Keratinocyte (primary cell): ENCODE measurements at regions not wholly inside any gene's neighbourhood (a gene's known extent, or its start where the extent isn't known, plus 50 kb on each side); places are given as distances from the start of the nearest gene placed in this dataset.

Experiments
- DNase-seq: peaks from one replicate; pipeline ENCODE4 v3.0.0-alpha.2; 2011; ENCODE audit warnings: low read depth, missing footprints, low spot score
- FAIRE-seq: peaks from 2 replicates; lab custom pipeline; 2011; peaks lifted over from hg19 to GRCh38; lab: Jason Lieb, UNC
- H2AFZ ChIP-seq: 2 replicates; pipeline ENCODE4 v1.6.0; 2012; ENCODE audit warnings: low read length, control low read depth, inconsistent platforms; ENCODE audit not compliant: control insufficient read depth
- H3K27ac ChIP-seq: 2 replicates; pipeline ENCODE4 v1.5.1; 2011; ENCODE audit warnings: low read length; ENCODE audit not compliant: control insufficient read depth, insufficient read depth
- H3K27me3 ChIP-seq: 3 replicates; pipeline ENCODE4 v1.6.0; 2011; ENCODE audit warnings: low read length; ENCODE audit not compliant: control insufficient read depth, insufficient read depth; ENCODE audit errors: extremely low read depth
- H3K36me3 ChIP-seq, 2 experiments: 2 replicates in 1 of 2; 3 replicates in 1 of 2; pipeline ENCODE4 v1.5.1; 2011; ENCODE audit warnings: low read length in 2 of 2, mild to moderate bottlenecking in 1 of 2; ENCODE audit not compliant: control insufficient read depth in 2 of 2, insufficient read depth in 2 of 2; ENCODE audit errors: extremely low read depth in 1 of 2
- H3K4me1 ChIP-seq: 3 replicates; pipeline ENCODE4 v1.5.1; 2011; ENCODE audit warnings: low read length; ENCODE audit not compliant: control insufficient read depth, insufficient read depth; ENCODE audit errors: extremely low read depth
- H3K4me2 ChIP-seq: 3 replicates; pipeline ENCODE4 v1.6.0; 2011; ENCODE audit warnings: low read depth, low read length; ENCODE audit not compliant: control insufficient read depth, insufficient read depth; ENCODE audit errors: extremely low read depth
- H3K4me3 ChIP-seq, 3 experiments: fragments of 200-600 bp in 1 of 3; sonication (generic) in 1 of 3; 2 replicates in 2 of 3; 3 replicates in 1 of 3; pipeline ENCODE4 v1.5.1; 2011 to 2016; ENCODE audit warnings: low read length in 3 of 3, mild to moderate bottlenecking in 3 of 3, control low read depth in 2 of 3, inconsistent platforms in 1 of 3, low read depth in 1 of 3, mixed read lengths in 1 of 3, mixed run types in 1 of 3, moderate library complexity in 1 of 3; ENCODE audit not compliant: control insufficient read depth in 2 of 3, insufficient read depth in 2 of 3; ENCODE audit errors: extremely low read depth in 1 of 3
- H3K79me2 ChIP-seq: 2 replicates; pipeline ENCODE4 v1.6.0; 2012; ENCODE audit warnings: low read length; ENCODE audit not compliant: control insufficient read depth, insufficient read depth
- H3K9ac ChIP-seq: 3 replicates; pipeline ENCODE4 v1.6.0; 2011; ENCODE audit warnings: low read length; ENCODE audit not compliant: control insufficient read depth, insufficient read depth; ENCODE audit errors: extremely low read depth
- H3K9me1 ChIP-seq: 3 replicates; pipeline ENCODE4 v1.6.0; 2011; ENCODE audit warnings: low read length; ENCODE audit not compliant: control insufficient read depth, insufficient read depth; ENCODE audit errors: extremely low read depth
- H3K9me3 ChIP-seq: 2 replicates; pipeline ENCODE4 v1.5.1; 2012; ENCODE audit warnings: low read depth, low read length; ENCODE audit not compliant: control insufficient read depth
- H4K20me1 ChIP-seq: 3 replicates; pipeline ENCODE4 v1.6.0; 2011; ENCODE audit warnings: low read length; ENCODE audit not compliant: control insufficient read depth, insufficient read depth; ENCODE audit errors: extremely low read depth
- EZH2 ChIP-seq: IDR thresholded peaks from one replicate; pipeline ENCODE4 v1.6.1; 2012; ENCODE audit warnings: inconsistent platforms, mild to moderate bottlenecking, low read length, moderate library complexity
- dilution Hi-C: fragments of 300-500 bp; cut with MboI; formaldehyde crosslinking; loops from one replicate; pipeline ENCODE4 v1.7.0; 2020; ENCODE audit warnings: low sequenced_read_pairs; ENCODE audit not compliant: extremely low pct_ligation_motif_present
- TF ChIP-seq, protein P1 (sequence below), 3 experiments: IDR thresholded peaks in 1 of 3; conservative IDR thresholded peaks in 1 of 3; optimal IDR thresholded peaks in 1 of 3; 2 replicates in 2 of 3; 3 replicates in 1 of 3; pipeline versions ENCODE3 to v1.5.1; 2011; ENCODE audit warnings: low read length in 3 of 3, mild to moderate bottlenecking in 3 of 3, moderate library complexity in 2 of 3, control low read depth in 1 of 3, inconsistent platforms in 1 of 3; ENCODE audit not compliant: insufficient read depth in 2 of 3; ENCODE audit errors: extremely low read depth in 1 of 3

GRCh38 chr2:2769481-2770431 is 438.7 kb upstream of the MYT1L start:
- Histone ChIP-seq H2AFZ (no peak overlapping the region), H3K36me3 (no peaks in the 10 kb centered on the region), H3K79me2 (no peaks in the 10 kb centered on the region), H3K27me3 (no peaks in the 10 kb centered on the region), H3K4me2 (peak overlapping the region; percentile 10), H3K27ac (no peak overlapping the region), H3K4me3 (no peak overlapping the region), H4K20me1 (no peaks in the 10 kb centered on the region), H3K9ac (no peak overlapping the region), H3K9me3 (no peaks in the 10 kb centered on the region), H3K4me1 (peaks cover 5% of the 10 kb centered on the region), H3K9me1 (no peaks in the 10 kb centered on the region)
- FAIRE-seq, result no peak
- dilution Hi-C loops, result no loop called here
- DNase-seq, result peak; percentile 13
- no peak for TF ChIP-seq EZH2
- TF ChIP-seq, protein P1, sequence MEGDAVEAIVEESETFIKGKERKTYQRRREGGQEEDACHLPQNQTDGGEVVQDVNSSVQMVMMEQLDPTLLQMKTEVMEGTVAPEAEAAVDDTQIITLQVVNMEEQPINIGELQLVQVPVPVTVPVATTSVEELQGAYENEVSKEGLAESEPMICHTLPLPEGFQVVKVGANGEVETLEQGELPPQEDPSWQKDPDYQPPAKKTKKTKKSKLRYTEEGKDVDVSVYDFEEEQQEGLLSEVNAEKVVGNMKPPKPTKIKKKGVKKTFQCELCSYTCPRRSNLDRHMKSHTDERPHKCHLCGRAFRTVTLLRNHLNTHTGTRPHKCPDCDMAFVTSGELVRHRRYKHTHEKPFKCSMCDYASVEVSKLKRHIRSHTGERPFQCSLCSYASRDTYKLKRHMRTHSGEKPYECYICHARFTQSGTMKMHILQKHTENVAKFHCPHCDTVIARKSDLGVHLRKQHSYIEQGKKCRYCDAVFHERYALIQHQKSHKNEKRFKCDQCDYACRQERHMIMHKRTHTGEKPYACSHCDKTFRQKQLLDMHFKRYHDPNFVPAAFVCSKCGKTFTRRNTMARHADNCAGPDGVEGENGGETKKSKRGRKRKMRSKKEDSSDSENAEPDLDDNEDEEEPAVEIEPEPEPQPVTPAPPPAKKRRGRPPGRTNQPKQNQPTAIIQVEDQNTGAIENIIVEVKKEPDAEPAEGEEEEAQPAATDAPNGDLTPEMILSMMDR (optimal IDR thresholded peaks at IDR 0.05 in 1 of 3, IDR thresholded peaks at IDR 0.05 in 1 of 3, conservative IDR thresholded peaks at IDR 0.05 in 1 of 3; ENCODE audit: extremely low read depth in 1 of 3, insufficient read depth in 2 of 3, low read length in 3 of 3), result no peak

GRCh38 chr2:2768476-2768875 is 437.4 kb upstream of the MYT1L start:
- no peak for FAIRE-seq
- H3K79me2 ChIP-seq, result no peaks in the 10 kb centered on the region
- H3K27ac ChIP-seq, result no peak overlapping the region
- TF ChIP-seq, protein P1 (optimal IDR thresholded peaks at IDR 0.05 in 1 of 3, IDR thresholded peaks at IDR 0.05 in 1 of 3, conservative IDR thresholded peaks at IDR 0.05 in 1 of 3; ENCODE audit: extremely low read depth in 1 of 3, insufficient read depth in 2 of 3, low read length in 3 of 3), result no peak
- TF ChIP-seq EZH2, result no peak
- peaks cover 13% of the 10 kb centered on the region for H3K4me1 ChIP-seq
- no peak overlapping the region for H3K4me3 ChIP-seq
- H3K9ac ChIP-seq, result no peak overlapping the region
- H3K4me2 ChIP-seq, result no peak overlapping the region
- H2AFZ ChIP-seq, result no peak overlapping the region
- DNase-seq, result no peak
- H3K9me3 ChIP-seq, result no peaks in the 10 kb centered on the region
- no peaks in the 10 kb centered on the region for H3K36me3 ChIP-seq
- no peaks in the 10 kb centered on the region for H3K9me1 ChIP-seq
- no peaks in the 10 kb centered on the region for H4K20me1 ChIP-seq
- H3K27me3 ChIP-seq, result no peaks in the 10 kb centered on the region
- dilution Hi-C loops, result no loop called here
